K562 (cell line): ENCODE measurements at regions not wholly inside any gene's neighbourhood (a gene's known extent, or its start where the extent isn't known, plus 50 kb on each side); places are given as distances from the start of the nearest gene placed in this dataset.
A peak's percentile ranks its signal among the peaks of the same experiment; 100 is the strongest.

Source experiments
- BRCA1 ChIP-seq, 2 experiments: fragments of 450-650 bp in 1 of 2; sonication (generic) in 1 of 2; formaldehyde crosslinking in 1 of 2; IDR thresholded peaks; 2 replicates each; pipeline versions ENCODE4 v1.5.0 to v1.6.1; 2017 to 2020; ENCODE audit warnings: mild to moderate bottlenecking in 1 of 2, missing genetic modification reagents in 1 of 2
- CGGBP1 ChIP-seq: fragments of 250-450 bp; sonication (Bioruptor Pico); IDR thresholded peaks from 2 replicates; pipeline ENCODE4 v1.9.0; 2021; ENCODE audit warnings: mild to moderate bottlenecking
- ELF2 ChIP-seq: fragments of 250-450 bp; sonication (Bioruptor Pico); IDR thresholded peaks from 2 replicates; pipeline ENCODE4 v1.5.0; 2021; ENCODE audit warnings: mild to moderate bottlenecking
- JUNB ChIP-seq: fragments of 450-650 bp; formaldehyde crosslinking; conservative IDR thresholded peaks from 2 replicates; pipeline ENCODE4 v1.4.0; 2020; ENCODE audit warnings: mild to moderate bottlenecking
- KDM2B ChIP-seq: fragments of 250-450 bp; sonication (Bioruptor Pico); IDR thresholded peaks from 2 replicates; pipeline ENCODE4 v1.8.0; 2021; ENCODE audit warnings: mild to moderate bottlenecking, moderate library complexity
- MCM7 ChIP-seq, 2 experiments: fragments of 450-650 bp; IDR thresholded peaks; 2 replicates each; pipeline ENCODE4 v1.6.1; 2016 to 2018
- MYNN ChIP-seq, 2 experiments: sonication (generic); formaldehyde crosslinking in 1 of 2; IDR thresholded peaks; 2 replicates each; pipeline versions ENCODE4 v1.5.0 to v1.6.1; 2016 to 2020; ENCODE audit warnings: antibody characterized with exemption in 1 of 2, missing genetic modification reagents in 1 of 2
- NONO ChIP-seq, 2 experiments: fragments of 200-400 bp in 1 of 2; fragments of 450-650 bp in 1 of 2; formaldehyde crosslinking in 1 of 2; IDR thresholded peaks; 2 replicates each; pipeline ENCODE4 v1.6.1; 2017; ENCODE audit warnings: low read depth in 2 of 2, mild to moderate bottlenecking in 2 of 2, moderate library complexity in 2 of 2, low read length in 1 of 2
- POLR2B ChIP-seq: fragments of 450-650 bp; IDR thresholded peaks from 2 replicates; pipeline ENCODE4 v1.6.1; 2018; ENCODE audit warnings: low read depth; ENCODE audit not compliant: partially characterized antibody
- PRMT5 ChIP-seq: sonication (generic); formaldehyde crosslinking; IDR thresholded peaks from 2 replicates; pipeline ENCODE4 v1.5.0; 2020; ENCODE audit warnings: missing genetic modification reagents
- PTRF ChIP-seq: fragments of 450-650 bp; IDR thresholded peaks from 2 replicates; pipeline ENCODE4 v1.6.1; 2016; ENCODE audit warnings: mild to moderate bottlenecking, missing genetic modification characterization, missing compliant biosample characterization
- SNRNP70 ChIP-seq: fragments of 200-400 bp; formaldehyde crosslinking; optimal IDR thresholded peaks from 2 replicates; pipeline ENCODE3; 2017; ENCODE audit warnings: low read depth, low read length
- TAL1 ChIP-seq: fragments of 450-650 bp; IDR thresholded peaks from 2 replicates; pipeline ENCODE4 v1.6.1; 2016; ENCODE audit warnings: mild to moderate bottlenecking
- TSHZ1 ChIP-seq: fragments of 250-450 bp; sonication (Bioruptor Pico); IDR thresholded peaks from 2 replicates; pipeline ENCODE4 v1.4.0; 2020; ENCODE audit warnings: mild to moderate bottlenecking, moderate library complexity
- XRCC3 ChIP-seq: fragments of 450-650 bp; IDR thresholded peaks from 2 replicates; pipeline ENCODE4 v1.6.1; 2017; ENCODE audit warnings: mild to moderate bottlenecking, moderate library complexity
- ZBED1 ChIP-seq: IDR thresholded peaks from 2 replicates; pipeline ENCODE4 v1.6.1; 2014
- ZNF143 ChIP-seq: sonication (generic); formaldehyde crosslinking; IDR thresholded peaks from 2 replicates; pipeline ENCODE4 v1.9.0; 2022; ENCODE audit warnings: mild to moderate bottlenecking, missing genetic modification reagents
- ZNF165 ChIP-seq: fragments of 250-450 bp; sonication (Bioruptor Pico); IDR thresholded peaks from 2 replicates; pipeline ENCODE4 v1.4.0; 2020; ENCODE audit warnings: borderline replicate concordance
- ZNF175 ChIP-seq: fragments of 200-800 bp; sonication (Bioruptor generic); IDR thresholded peaks from 2 replicates; pipeline ENCODE4 v1.6.1; 2016; ENCODE audit warnings: low read depth, mild to moderate bottlenecking, missing genetic modification characterization, missing compliant biosample characterization
- ZNF436 ChIP-seq: fragments of 250-450, 450-650 bp; sonication (Bioruptor Pico); formaldehyde crosslinking; IDR thresholded peaks from 2 replicates; pipeline ENCODE4 v1.7.0; 2020; ENCODE audit warnings: mild to moderate bottlenecking
- ZNF507 ChIP-seq: conservative IDR thresholded peaks from 2 replicates; pipeline ENCODE4 v1.6.1; 2017; ENCODE audit warnings: missing genetic modification characterization, missing compliant biosample characterization
- TF ChIP-seq, protein P1 (sequence below): fragments of 450-650 bp; IDR thresholded peaks from 2 replicates; pipeline ENCODE4 v1.6.1; 2016; ENCODE audit warnings: missing biosample characterization, missing genetic modification characterization
- TF ChIP-seq, protein P2 (sequence below): sonication (generic); IDR thresholded peaks from 2 replicates; pipeline ENCODE4 v1.6.1; 2016
- TF ChIP-seq, protein P3 (sequence below): sonication (generic); formaldehyde crosslinking; IDR thresholded peaks from 2 replicates; pipeline ENCODE4 v1.8.1; 2023; ENCODE audit warnings: mild to moderate bottlenecking, missing genetic modification reagents

DNA sequence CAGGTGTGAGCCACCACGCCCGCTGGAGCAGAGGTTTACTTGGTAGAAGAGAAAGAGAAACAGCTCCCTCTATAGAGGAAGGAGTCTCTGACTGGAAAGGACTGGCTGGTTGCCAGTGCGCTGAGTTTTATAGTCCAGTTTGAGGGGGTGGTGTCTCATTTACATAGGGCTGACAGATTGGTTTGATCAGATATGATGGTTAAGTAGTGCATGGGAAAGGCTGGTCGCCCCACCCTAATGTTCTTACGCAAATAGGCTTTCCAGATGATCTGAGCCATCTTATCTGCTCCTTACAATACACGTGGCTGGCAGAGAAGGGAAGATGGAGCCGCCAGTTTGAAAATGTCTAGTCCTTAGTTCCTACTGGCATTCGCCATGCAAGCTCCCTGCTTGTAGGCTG is 439.5 kb downstream of the NAF1 start (continued):
- no peak for TF ChIP-seq ELF2 (CRISPR knock-in tag)
- TF ChIP-seq, protein P1, sequence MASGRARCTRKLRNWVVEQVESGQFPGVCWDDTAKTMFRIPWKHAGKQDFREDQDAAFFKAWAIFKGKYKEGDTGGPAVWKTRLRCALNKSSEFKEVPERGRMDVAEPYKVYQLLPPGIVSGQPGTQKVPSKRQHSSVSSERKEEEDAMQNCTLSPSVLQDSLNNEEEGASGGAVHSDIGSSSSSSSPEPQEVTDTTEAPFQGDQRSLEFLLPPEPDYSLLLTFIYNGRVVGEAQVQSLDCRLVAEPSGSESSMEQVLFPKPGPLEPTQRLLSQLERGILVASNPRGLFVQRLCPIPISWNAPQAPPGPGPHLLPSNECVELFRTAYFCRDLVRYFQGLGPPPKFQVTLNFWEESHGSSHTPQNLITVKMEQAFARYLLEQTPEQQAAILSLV (tag): no peak
- no peak for TF ChIP-seq ZNF143 (CRISPR knock-in tag)
- TF ChIP-seq XRCC3: no peak
- TF ChIP-seq CGGBP1 (CRISPR knock-in tag): no peak
- TF ChIP-seq NONO (IDR thresholded peaks at IDR 0.05; ENCODE audit: low read depth in 2 of 2, low read length in 1 of 2): no peak
- no peak for TF ChIP-seq KDM2B
- TF ChIP-seq JUNB (CRISPR knock-in tag): no peak
- TF ChIP-seq ZBED1: no peak
- TF ChIP-seq, protein P2, sequence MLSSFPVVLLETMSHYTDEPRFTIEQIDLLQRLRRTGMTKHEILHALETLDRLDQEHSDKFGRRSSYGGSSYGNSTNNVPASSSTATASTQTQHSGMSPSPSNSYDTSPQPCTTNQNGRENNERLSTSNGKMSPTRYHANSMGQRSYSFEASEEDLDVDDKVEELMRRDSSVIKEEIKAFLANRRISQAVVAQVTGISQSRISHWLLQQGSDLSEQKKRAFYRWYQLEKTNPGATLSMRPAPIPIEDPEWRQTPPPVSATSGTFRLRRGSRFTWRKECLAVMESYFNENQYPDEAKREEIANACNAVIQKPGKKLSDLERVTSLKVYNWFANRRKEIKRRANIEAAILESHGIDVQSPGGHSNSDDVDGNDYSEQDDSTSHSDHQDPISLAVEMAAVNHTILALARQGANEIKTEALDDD: peak; percentile 60
- 0 out of 2 replicates have a peak, but pooled peaks have one; percentile 13 for TF ChIP-seq TAL1
- TF ChIP-seq PRMT5 (CRISPR knock-in tag): no peak
- TF ChIP-seq BRCA1 (IDR thresholded peaks at IDR 0.05): no peak
- TF ChIP-seq BRCA1 (CRISPR knock-in tag; IDR thresholded peaks at IDR 0.05): no peak
- TF ChIP-seq ZNF165 (CRISPR knock-in tag): no peak
- TF ChIP-seq ZNF436: no peak
- TF ChIP-seq, protein P3, sequence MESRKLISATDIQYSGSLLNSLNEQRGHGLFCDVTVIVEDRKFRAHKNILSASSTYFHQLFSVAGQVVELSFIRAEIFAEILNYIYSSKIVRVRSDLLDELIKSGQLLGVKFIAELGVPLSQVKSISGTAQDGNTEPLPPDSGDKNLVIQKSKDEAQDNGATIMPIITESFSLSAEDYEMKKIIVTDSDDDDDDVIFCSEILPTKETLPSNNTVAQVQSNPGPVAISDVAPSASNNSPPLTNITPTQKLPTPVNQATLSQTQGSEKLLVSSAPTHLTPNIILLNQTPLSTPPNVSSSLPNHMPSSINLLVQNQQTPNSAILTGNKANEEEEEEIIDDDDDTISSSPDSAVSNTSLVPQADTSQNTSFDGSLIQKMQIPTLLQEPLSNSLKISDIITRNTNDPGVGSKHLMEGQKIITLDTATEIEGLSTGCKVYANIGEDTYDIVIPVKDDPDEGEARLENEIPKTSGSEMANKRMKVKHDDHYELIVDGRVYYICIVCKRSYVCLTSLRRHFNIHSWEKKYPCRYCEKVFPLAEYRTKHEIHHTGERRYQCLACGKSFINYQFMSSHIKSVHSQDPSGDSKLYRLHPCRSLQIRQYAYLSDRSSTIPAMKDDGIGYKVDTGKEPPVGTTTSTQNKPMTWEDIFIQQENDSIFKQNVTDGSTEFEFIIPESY (CRISPR knock-in tag): no peak
- TF ChIP-seq POLR2B: no peak
- TF ChIP-seq PTRF (tag): no peak
- TF ChIP-seq MCM7 (IDR thresholded peaks at IDR 0.05): no peak
- TF ChIP-seq MYNN (IDR thresholded peaks at IDR 0.05): no peak
- no peak for TF ChIP-seq MYNN (CRISPR knock-in tag; IDR thresholded peaks at IDR 0.05)
- TF ChIP-seq ZNF507 (tag): no peak
- no peak for TF ChIP-seq TSHZ1 (CRISPR knock-in tag)
- TF ChIP-seq ZNF175 (CRISPR knock-in tag): no peak
- TF ChIP-seq SNRNP70: no peak
